PC-3 (cell line): ENCODE measurements at regions not wholly inside any gene's neighbourhood (a gene's known extent, or its start where the extent isn't known, plus 50 kb on each side); places are given as distances from the start of the nearest gene placed in this dataset.

Source experiments
- ATAC-seq: fragments of 200-7000 bp; cut with Tn5 transposase; 2 replicates; pipeline ENCODE4 v1.9.1; 2020; ENCODE audit warnings: mild to moderate bottlenecking, moderate library complexity
- BruUV-seq: library from RNA; stranded (reverse); fragments of 400-500 nt; replicated peaks from 2 replicates; lab custom pipeline; 2021; lab: Mats Ljungman, UMichigan
- CTCF ChIA-PET: fragments of 300-600 bp; sonication (Branson Sonifier 250); formaldehyde crosslinking; loops from one replicate; lab custom pipeline; 2022; ENCODE audit warnings: antibody characterized with exemption; lab: Charles Lee
- POLR2A ChIA-PET: fragments of 300-600 bp; sonication (Branson Sonifier 250); formaldehyde crosslinking; loops from one replicate; lab custom pipeline; 2022; ENCODE audit warnings: antibody characterized with exemption; ENCODE audit not compliant: unreplicated experiment; lab: Charles Lee
- DNase-seq: peaks from one replicate; pipeline ENCODE4 v3.0.0-alpha.2; 2015
- H2AFZ ChIP-seq: fragments of 300-600 bp; sonication (generic); 2 replicates; pipeline ENCODE4 v1.6.0; 2016; ENCODE audit warnings: antibody characterized with exemption, low read length
- H3F3A ChIP-seq: fragments of 300-600 bp; sonication (generic); one replicate; pipeline ENCODE4 v1.6.0; 2017; ENCODE audit warnings: antibody characterized with exemption, low read length, control low read depth, mild to moderate bottlenecking; ENCODE audit not compliant: unreplicated experiment
- H3K27ac ChIP-seq: fragments of 300-600 bp; sonication (generic); 2 replicates; pipeline ENCODE4 v1.5.1; 2016; ENCODE audit warnings: mild to moderate bottlenecking, low read length
- H3K27me3 ChIP-seq: fragments of 300-600 bp; sonication (generic); 2 replicates; pipeline ENCODE4 v1.6.1; 2016; ENCODE audit warnings: low read length, mixed read lengths
- H3K36me3 ChIP-seq: fragments of 300-600 bp; sonication (generic); 2 replicates; pipeline ENCODE4 v1.6.1; 2016; ENCODE audit warnings: low read depth, mixed run types, low read length, mixed read lengths
- H3K4me1 ChIP-seq: fragments of 300-600 bp; sonication (generic); 2 replicates; pipeline ENCODE4 v1.5.1; 2016; ENCODE audit warnings: low read length; ENCODE audit not compliant: insufficient read depth
- H3K4me2 ChIP-seq: fragments of 300-600 bp; sonication (generic); 2 replicates; pipeline ENCODE4 v1.6.0; 2016; ENCODE audit warnings: low read length
- H3K4me3 ChIP-seq: fragments of 300-600 bp; sonication (generic); 2 replicates; pipeline ENCODE4 v1.5.1; 2016; ENCODE audit warnings: mild to moderate bottlenecking, low read length, mixed read lengths
- H3K79me2 ChIP-seq: fragments of 300-600 bp; sonication (generic); 2 replicates; pipeline ENCODE4 v1.6.1; 2017; ENCODE audit warnings: low read length, mixed read lengths
- H3K9ac ChIP-seq: fragments of 300-600 bp; sonication (generic); 2 replicates; pipeline ENCODE4 v1.6.0; 2016; ENCODE audit warnings: mild to moderate bottlenecking, low read length
- H3K9me2 ChIP-seq: fragments of 300-600 bp; sonication (generic); replicated peaks from 2 replicates; pipeline ENCODE4 v1.6.1; 2016; ENCODE audit warnings: mixed run types, low read length, mixed read lengths
- H3K9me3 ChIP-seq: fragments of 300-600 bp; sonication (generic); 2 replicates; pipeline ENCODE4 v1.6.1; 2016; ENCODE audit warnings: low read length, mixed read lengths
- H4K20me1 ChIP-seq: fragments of 300-600 bp; sonication (generic); 2 replicates; pipeline ENCODE4 v1.6.1; 2016; ENCODE audit warnings: low read length, mixed read lengths
- EZH2 ChIP-seq: fragments of 300-600 bp; sonication (generic); IDR thresholded peaks from one replicate; pipeline ENCODE4 v1.6.1; 2017; ENCODE audit warnings: antibody characterized with exemption, mild to moderate bottlenecking, low read length; ENCODE audit not compliant: unreplicated experiment
- EZH2phosphoT487 ChIP-seq: fragments of 300-600 bp; sonication (generic); IDR thresholded peaks from 2 replicates; pipeline ENCODE4 v1.6.1; 2018; ENCODE audit warnings: mild to moderate bottlenecking, antibody characterized with exemption, low read length, borderline replicate concordance
- intact Hi-C: fragments of 100-400 bp; cut with micrococcal nuclease; formaldehyde crosslinking; loops from 2 replicates; pipeline ENCODE4 v1.9.0; 2023
- TF ChIP-seq, protein P1 (sequence below): fragments of 300-600 bp; sonication (generic); conservative IDR thresholded peaks from 2 replicates; pipeline ENCODE4 v1.5.1; 2017; ENCODE audit warnings: antibody characterized with exemption, low read depth, mild to moderate bottlenecking, low read length

- H2AFZ ChIP-seq, result no peak overlapping the region
- POLR2A ChIA-PET, result no interaction called here
- BruUV-seq, result no TSS peak
- H3K27me3 ChIP-seq, result no peaks in the 10 kb centered on the region
- no peak overlapping the region for H3K9ac ChIP-seq
- no peaks in the 10 kb centered on the region for H3K79me2 ChIP-seq
- H3K4me3 ChIP-seq, result no peak overlapping the region
- H3K9me2 ChIP-seq, result no peaks in the 10 kb centered on the region
- H3K27ac ChIP-seq, result no peak overlapping the region
- TF ChIP-seq EZH2 (no peak), EZH2phosphoT487 (no peak)
- TF ChIP-seq, protein P1, sequence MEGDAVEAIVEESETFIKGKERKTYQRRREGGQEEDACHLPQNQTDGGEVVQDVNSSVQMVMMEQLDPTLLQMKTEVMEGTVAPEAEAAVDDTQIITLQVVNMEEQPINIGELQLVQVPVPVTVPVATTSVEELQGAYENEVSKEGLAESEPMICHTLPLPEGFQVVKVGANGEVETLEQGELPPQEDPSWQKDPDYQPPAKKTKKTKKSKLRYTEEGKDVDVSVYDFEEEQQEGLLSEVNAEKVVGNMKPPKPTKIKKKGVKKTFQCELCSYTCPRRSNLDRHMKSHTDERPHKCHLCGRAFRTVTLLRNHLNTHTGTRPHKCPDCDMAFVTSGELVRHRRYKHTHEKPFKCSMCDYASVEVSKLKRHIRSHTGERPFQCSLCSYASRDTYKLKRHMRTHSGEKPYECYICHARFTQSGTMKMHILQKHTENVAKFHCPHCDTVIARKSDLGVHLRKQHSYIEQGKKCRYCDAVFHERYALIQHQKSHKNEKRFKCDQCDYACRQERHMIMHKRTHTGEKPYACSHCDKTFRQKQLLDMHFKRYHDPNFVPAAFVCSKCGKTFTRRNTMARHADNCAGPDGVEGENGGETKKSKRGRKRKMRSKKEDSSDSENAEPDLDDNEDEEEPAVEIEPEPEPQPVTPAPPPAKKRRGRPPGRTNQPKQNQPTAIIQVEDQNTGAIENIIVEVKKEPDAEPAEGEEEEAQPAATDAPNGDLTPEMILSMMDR, result no peak; the same call in 1 of the 2 replicates
- H3K4me2 ChIP-seq, result no peak overlapping the region
- H4K20me1 ChIP-seq, result no peaks in the 10 kb centered on the region
- H3K9me3 ChIP-seq, result no peaks in the 10 kb centered on the region
- H3K36me3 ChIP-seq, result no peaks in the 10 kb centered on the region
- CTCF ChIA-PET, result no interaction called here
- no peaks in the 10 kb centered on the region for H3K4me1 ChIP-seq
- intact Hi-C loops, result no loop called here
- H3F3A ChIP-seq, result no peaks in the 10 kb centered on the region
- DNase-seq, result no peak
- no peak for ATAC-seq
Measured at GRCh38 chr4:18975916-18976808, 954.6 kb upstream of the LCORL start.

DNA sequence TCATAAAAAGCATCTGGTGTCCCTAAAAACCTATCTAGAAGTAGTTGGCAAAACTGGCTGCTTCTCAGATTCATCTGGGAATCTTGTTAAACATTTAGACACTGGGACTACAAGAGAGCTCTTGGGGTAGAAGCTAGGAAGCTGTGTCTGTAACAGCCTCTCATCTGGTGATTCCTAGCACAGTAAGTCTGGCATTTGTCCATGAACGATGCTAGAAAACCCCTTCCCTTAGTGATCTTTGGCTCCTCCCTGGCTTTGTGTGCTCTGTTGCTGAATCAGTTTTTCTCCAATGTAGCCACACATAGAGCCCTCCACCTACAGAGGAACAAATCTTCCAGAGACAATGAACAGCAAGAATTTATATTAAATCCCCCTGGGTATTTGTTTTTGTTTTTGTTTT, 951.7 kb upstream of the LCORL start:
- Histone ChIP-seq H3K9me3 (no peaks in the 10 kb centered on the region), H3K4me3 (no peak overlapping the region), H3K27ac (no peak overlapping the region), H3K79me2 (no peaks in the 10 kb centered on the region), H3K27me3 (no peaks in the 10 kb centered on the region), H3K4me2 (no peak overlapping the region), H3F3A (no peaks in the 10 kb centered on the region), H3K9ac (no peak overlapping the region), H3K9me2 (no peaks in the 10 kb centered on the region), H2AFZ (no peak overlapping the region), H3K4me1 (no peaks in the 10 kb centered on the region), H3K36me3 (no peaks in the 10 kb centered on the region), H4K20me1 (no peaks in the 10 kb centered on the region)
- no peak for ATAC-seq
- intact Hi-C loops, result no loop called here
- TF ChIP-seq, protein P1, result no peak
- TF ChIP-seq EZH2 (no peak), EZH2phosphoT487 (no peak)
- POLR2A ChIA-PET, result no interaction called here
- CTCF ChIA-PET, result no interaction called here
- DNase-seq, result no peak
- BruUV-seq, result no TSS peak

- ChIA-PET POLR2A (no interaction called here), CTCF (no interaction called here)
- Histone ChIP-seq H3K27me3 (no peaks in the 10 kb centered on the region), H3K9me3 (no peaks in the 10 kb centered on the region), H3F3A (no peaks in the 10 kb centered on the region), H3K27ac (no peak overlapping the region), H3K36me3 (no peaks in the 10 kb centered on the region), H3K4me1 (no peaks in the 10 kb centered on the region), H3K4me2 (no peak overlapping the region), H3K79me2 (no peaks in the 10 kb centered on the region), H4K20me1 (no peaks in the 10 kb centered on the region), H3K9ac (no peak overlapping the region), H3K9me2 (no peaks in the 10 kb centered on the region), H3K4me3 (no peak overlapping the region), H2AFZ (no peak overlapping the region)
- TF ChIP-seq, protein P1, result no peak
- no peak for TF ChIP-seq EZH2phosphoT487
- no peak for TF ChIP-seq EZH2
- intact Hi-C loops, result no loop called here
- ATAC-seq (no peak), DNase-seq (no peak)
- BruUV-seq, result no TSS peak
Measured at GRCh38 chr4:18961879-18962278, 940.3 kb upstream of the LCORL start.
